ENCODE measurements at regions not wholly inside any gene's neighbourhood (a gene's known extent, or its start where the extent isn't known, plus 50 kb on each side); places are given as distances from the start of the nearest gene placed in this dataset.

- TF ChIP-seq EZH2 (IDR thresholded peaks at IDR 0.05) = no peak
- TF ChIP-seq POLR2AphosphoS5 (IDR thresholded peaks at IDR 0.05; ENCODE audit: borderline replicate concordance, low read depth, low read length) = no peak
- no peak for TF ChIP-seq FOXP2 (optimal IDR thresholded peaks at IDR 0.05; ENCODE audit: control extremely low read depth, extremely low read length, insufficient read depth)
Observed at GRCh38 chr15:27623560-27624305, 475.4 kb downstream of the OCA2 start.
